Stomach (tissue), 8 donors: ENCODE measurements at regions not wholly inside any gene's neighbourhood (a gene's known extent, or its start where the extent isn't known, plus 50 kb on each side); places are given as distances from the start of the nearest gene placed in this dataset.

Experiments used
- DNase-seq, 2 donors: peaks; one replicate each; pipeline versions ENCODE4 v3.0.0 to v3.0.0-alpha.2; 2013 to 2019
- H3K27ac ChIP-seq, 5 donors: fragments of 200-600 bp in 4 of 5; sonication (generic) in 4 of 5; one replicate each; pipeline ENCODE4 v1.5.1; 2013 to 2019; ENCODE audit warnings: mild to moderate bottlenecking in 1 of 5, moderate library complexity in 1 of 5
- H3K27me3 ChIP-seq, 3 donors: fragments of 200-600 bp; sonication (generic); one replicate each; pipeline ENCODE4 v1.5.1; 2017 to 2019; ENCODE audit warnings: mixed run types in 1 of 3
- H3K36me3 ChIP-seq, 4 donors: fragments of 200-600 bp; sonication (generic); 1 replicate in 3 of 4; 2 replicates in 1 of 4; pipeline ENCODE4 v1.5.1; 2016 to 2019
- H3K4me1 ChIP-seq, 4 donors: fragments of 200-600 bp; sonication (generic); one replicate each; pipeline ENCODE4 v1.5.1; 2016 to 2019
- H3K4me3 ChIP-seq, 4 donors: fragments of 200-600 bp; sonication (generic) in 3 of 4; one replicate each; pipeline ENCODE4 v1.5.1; 2016 to 2019; ENCODE audit warnings: mild to moderate bottlenecking in 1 of 4
- H3K9me3 ChIP-seq, 4 donors: fragments of 200-600 bp; sonication (generic); one replicate each; pipeline ENCODE4 v1.5.1; 2016 to 2019
- EP300 ChIP-seq: sonication (generic); formaldehyde crosslinking; IDR thresholded peaks from one replicate; pipeline ENCODE4 v1.6.1; 2017; ENCODE audit warnings: antibody characterized with exemption
- POLR2A ChIP-seq, 4 donors: fragments of 450-650 bp; IDR thresholded peaks; one replicate each; pipeline ENCODE4 v1.6.1; 2016; ENCODE audit warnings: antibody characterized with exemption in 4 of 4, control low read depth in 2 of 4, mild to moderate bottlenecking in 1 of 4, moderate library complexity in 1 of 4
- POLR2AphosphoS5 ChIP-seq, 3 donors: sonication (generic); formaldehyde crosslinking; IDR thresholded peaks; one replicate each; pipeline ENCODE4 v1.6.1; 2016; ENCODE audit warnings: antibody characterized with exemption in 3 of 3
- WGBS, 5 donors: extraction: QIAGEN DNeasy Blood & Tissue Kit in 3 of 5; methylation state at CpG; one replicate each; pipeline versions ENCODE4 v1.1.5 to v1.1.7; 2013 to 2018; 5-methylcytosine and 5-hydroxymethylcytosine counted together
- intact Hi-C: fragments of 100-400 bp; cut with DNase I; formaldehyde crosslinking; loops from one replicate; pipeline ENCODE4 v1.15.1; 2023; ENCODE audit warnings: low total_unique reads
- TF ChIP-seq, protein P1 (sequence below), 7 experiments: fragments of 450-650 bp in 4 of 7; fragments of 200-600 bp in 3 of 7; sonication (generic) in 3 of 7; IDR thresholded peaks; one replicate each; pipeline ENCODE4 v1.5.1; 2016 to 2019; ENCODE audit warnings: antibody characterized with exemption in 7 of 7, control low read depth in 2 of 7, mild to moderate bottlenecking in 1 of 7
- donor health status: healthy with polysubstance abuse.
- donor health status: Bipolar disorder and iron deficiency.
- donor health status: healthy.

DNA sequence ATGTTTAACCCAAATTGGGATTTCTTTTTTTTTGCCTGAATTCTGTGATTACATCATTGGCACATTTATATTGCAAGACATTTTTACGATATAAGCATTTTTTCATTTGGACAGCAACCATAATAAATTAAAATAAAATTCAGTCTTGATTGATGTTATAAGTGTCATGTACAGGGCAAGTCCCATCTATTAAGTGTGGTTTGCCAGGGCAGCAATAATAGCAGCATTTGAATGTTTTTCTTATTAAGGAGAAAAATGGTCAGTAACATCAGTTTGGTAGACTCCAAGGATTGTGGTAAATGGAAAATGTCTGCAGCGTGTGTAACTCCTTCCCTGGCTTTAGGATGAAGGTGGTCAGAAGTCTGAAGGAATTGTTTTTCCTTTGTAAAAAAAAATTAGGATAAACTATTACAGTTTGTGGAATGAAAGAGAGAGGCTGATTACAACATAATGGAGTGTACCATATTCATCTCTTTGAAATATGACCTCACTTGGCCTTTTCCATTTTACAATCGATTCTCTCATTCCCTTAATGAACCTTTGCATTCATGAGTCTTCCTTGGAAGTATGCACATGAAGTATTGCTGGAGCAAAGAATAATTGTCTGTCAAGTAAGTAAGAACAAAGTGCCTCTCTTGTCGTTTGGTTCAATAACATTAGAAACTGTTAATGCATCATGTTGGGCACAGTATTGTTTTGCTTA is 405.4 kb upstream of the THRB start:
- TF ChIP-seq POLR2AphosphoS5 (IDR thresholded peaks at IDR 0.05) (no peak), POLR2A (IDR thresholded peaks at IDR 0.05) (no peak), EP300 (no peak)
- TF ChIP-seq, protein P1, sequence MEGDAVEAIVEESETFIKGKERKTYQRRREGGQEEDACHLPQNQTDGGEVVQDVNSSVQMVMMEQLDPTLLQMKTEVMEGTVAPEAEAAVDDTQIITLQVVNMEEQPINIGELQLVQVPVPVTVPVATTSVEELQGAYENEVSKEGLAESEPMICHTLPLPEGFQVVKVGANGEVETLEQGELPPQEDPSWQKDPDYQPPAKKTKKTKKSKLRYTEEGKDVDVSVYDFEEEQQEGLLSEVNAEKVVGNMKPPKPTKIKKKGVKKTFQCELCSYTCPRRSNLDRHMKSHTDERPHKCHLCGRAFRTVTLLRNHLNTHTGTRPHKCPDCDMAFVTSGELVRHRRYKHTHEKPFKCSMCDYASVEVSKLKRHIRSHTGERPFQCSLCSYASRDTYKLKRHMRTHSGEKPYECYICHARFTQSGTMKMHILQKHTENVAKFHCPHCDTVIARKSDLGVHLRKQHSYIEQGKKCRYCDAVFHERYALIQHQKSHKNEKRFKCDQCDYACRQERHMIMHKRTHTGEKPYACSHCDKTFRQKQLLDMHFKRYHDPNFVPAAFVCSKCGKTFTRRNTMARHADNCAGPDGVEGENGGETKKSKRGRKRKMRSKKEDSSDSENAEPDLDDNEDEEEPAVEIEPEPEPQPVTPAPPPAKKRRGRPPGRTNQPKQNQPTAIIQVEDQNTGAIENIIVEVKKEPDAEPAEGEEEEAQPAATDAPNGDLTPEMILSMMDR (IDR thresholded peaks at IDR 0.05) = no peak
- intact Hi-C loops = no loop called here
- Histone ChIP-seq H3K27ac (no peak overlapping the region), H3K36me3 (no peaks in the 10 kb centered on the region), H3K9me3 (no peaks in the 10 kb centered on the region), H3K4me1 (no peaks in the 10 kb centered on the region), H3K27me3 (no peaks in the 10 kb centered on the region), H3K4me3 (no peak overlapping the region)
- 64 to 71% (median 67%) methylated on average over 4 of the region's 4 CpGs for WGBS, 5 donors
- DNase-seq = no peak

DNA sequence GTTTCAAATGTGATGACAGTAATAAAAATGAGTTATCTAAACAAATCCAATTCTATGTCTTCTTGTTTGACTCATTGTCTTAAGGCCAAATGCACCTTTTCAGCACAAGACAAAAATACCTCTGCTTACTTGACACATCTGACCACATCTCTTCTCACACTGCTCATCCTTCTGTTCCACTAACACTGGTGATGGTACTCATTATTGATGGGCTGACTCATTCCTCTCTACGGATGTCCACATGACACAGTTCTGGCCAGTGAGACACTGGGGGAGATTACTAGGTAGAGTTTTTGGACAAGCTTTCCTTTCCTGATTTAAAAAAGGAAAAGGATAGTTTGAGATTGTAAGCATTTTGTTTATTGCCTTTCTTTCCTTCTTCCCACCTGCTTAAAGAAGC is 410.6 kb upstream of the THRB start:
- intact Hi-C loops = no loop called here
- no peaks in the 10 kb centered on the region for H3K36me3 ChIP-seq
- TF ChIP-seq POLR2AphosphoS5 (IDR thresholded peaks at IDR 0.05) = no peak
- TF ChIP-seq EP300 = no peak
- TF ChIP-seq, protein P1 (IDR thresholded peaks at IDR 0.05) = no peak
- no peak for TF ChIP-seq POLR2A (IDR thresholded peaks at IDR 0.05)
- H3K27ac ChIP-seq = no peak overlapping the region
- H3K4me1 ChIP-seq = no peaks in the 10 kb centered on the region
- H3K27me3 ChIP-seq = no peaks in the 10 kb centered on the region
- no peak for DNase-seq
- WGBS, 5 donors = 80 to 97% (median 89%) methylated on average over 1 of the region's 1 CpG
- H3K9me3 ChIP-seq = no peaks in the 10 kb centered on the region
- H3K4me3 ChIP-seq = no peak overlapping the region

DNA sequence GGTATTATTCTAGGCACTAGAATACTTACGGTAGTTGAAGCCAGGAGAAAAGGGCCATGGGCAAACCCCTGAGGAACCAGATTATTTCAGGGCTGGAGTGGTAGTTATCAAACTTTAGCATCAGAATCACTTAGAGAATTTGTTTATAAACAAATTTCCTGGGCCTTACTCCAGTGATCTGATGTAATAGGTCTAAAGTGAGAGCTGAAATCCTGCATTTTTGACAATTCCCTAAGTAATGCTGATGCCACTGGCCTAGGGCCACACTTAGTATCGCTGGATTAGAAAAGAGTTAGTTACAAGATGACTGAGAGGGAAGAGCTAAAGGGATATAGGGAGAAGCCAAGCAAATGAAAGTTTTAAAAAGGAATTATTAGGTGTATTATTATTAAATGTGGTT is 412.5 kb upstream of the THRB start:
- Histone ChIP-seq H3K9me3 (no peaks in the 10 kb centered on the region), H3K27ac (no peak overlapping the region), H3K4me3 (no peak overlapping the region), H3K4me1 (no peaks in the 10 kb centered on the region), H3K27me3 (no peaks in the 10 kb centered on the region), H3K36me3 (no peaks in the 10 kb centered on the region)
- DNase-seq = peak in 1 of 2 donors; percentile 13
- 64 to 81% (median 71%) methylated on average over 2 of the region's 2 CpGs for WGBS, 5 donors
- intact Hi-C loops = no loop called here
- TF ChIP-seq EP300 (no peak), POLR2A (IDR thresholded peaks at IDR 0.05) (no peak), POLR2AphosphoS5 (IDR thresholded peaks at IDR 0.05) (no peak)
- TF ChIP-seq, protein P1 (IDR thresholded peaks at IDR 0.05) = no peak

DNA sequence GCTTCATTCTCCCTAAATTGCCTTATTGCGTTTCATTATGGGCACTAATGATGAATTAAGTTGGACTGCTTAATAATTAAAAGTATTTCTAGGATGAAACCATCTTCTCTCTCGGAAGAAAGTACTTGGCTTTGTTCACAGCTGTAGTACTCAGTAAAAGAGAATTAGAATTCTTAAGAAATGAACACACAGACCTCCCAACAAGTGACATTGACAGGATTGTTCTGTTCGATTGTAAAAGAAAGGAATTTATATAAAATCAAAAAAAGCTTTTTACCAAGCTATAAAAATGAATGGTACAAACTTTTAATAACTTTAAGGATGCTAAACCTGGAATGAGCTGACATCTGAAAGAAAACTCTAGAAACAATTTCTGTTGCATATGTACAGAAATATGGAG is 416.4 kb upstream of the THRB start:
- no peaks in the 10 kb centered on the region for H3K27me3 ChIP-seq
- H3K36me3 ChIP-seq = no peaks in the 10 kb centered on the region
- no peaks in the 10 kb centered on the region for H3K9me3 ChIP-seq
- no peaks in the 10 kb centered on the region for H3K4me1 ChIP-seq
- WGBS, 5 donors = 69 to 84% (median 75%) methylated on average over 3 of the region's 3 CpGs
- DNase-seq = no peak
- no peak overlapping the region for H3K4me3 ChIP-seq
- H3K27ac ChIP-seq = no peak overlapping the region
- TF ChIP-seq, protein P1 (IDR thresholded peaks at IDR 0.05) = no peak
- TF ChIP-seq EP300 = no peak
- no peak for TF ChIP-seq POLR2A (IDR thresholded peaks at IDR 0.05)
- no peak for TF ChIP-seq POLR2AphosphoS5 (IDR thresholded peaks at IDR 0.05)
- intact Hi-C loops = no loop called here
